ENCODE measurements at regions not wholly inside any gene's neighbourhood (a gene's known extent, or its start where the extent isn't known, plus 50 kb on each side); places are given as distances from the start of the nearest gene placed in this dataset.
A peak's percentile ranks its signal among the peaks of the same experiment; 100 is the strongest.

- Histone ChIP-seq H3K9me3 (no peaks in the 10 kb centered on the region), H3K36me3 (ENCODE audit: insufficient read depth in 1 of 2, low read depth in 1 of 2) (no peaks in the 10 kb centered on the region), H3K27me3 (ENCODE audit: insufficient read depth in 3 of 3, low read length in 2 of 3) (no peaks in the 10 kb centered on the region), H3K27ac (no peak overlapping the region), H3K4me3 (no peak overlapping the region), H3K4me1 (no peaks in the 10 kb centered on the region)
- DNase-seq (no peak), ATAC-seq (no peak)
- WGBS, 3 donors: 40 to 62% (median 44%) methylated on average over 3 of the region's 3 CpGs
- TF ChIP-seq CTCF (IDR thresholded peaks at IDR 0.05): no peak
- intact Hi-C loops (cut with DNase I): no loop called here
Observed at GRCh38 chr11:21927628-21928027, 265.3 kb upstream of the ANO5 start.

- H3K4me1 ChIP-seq: no peaks in the 10 kb centered on the region
- intact Hi-C loops (cut with DNase I): no loop called here
- H3K27ac ChIP-seq: no peak overlapping the region
- no peaks in the 10 kb centered on the region for H3K27me3 ChIP-seq (ENCODE audit: insufficient read depth in 3 of 3, low read length in 2 of 3)
- 77 to 87% (median 83%) methylated on average over 2 of the region's 2 CpGs for WGBS, 3 donors
- no peaks in the 10 kb centered on the region for H3K9me3 ChIP-seq
- ATAC-seq (no peak), DNase-seq (no peak)
- H3K4me3 ChIP-seq: no peak overlapping the region
- H3K36me3 ChIP-seq (ENCODE audit: insufficient read depth in 1 of 2, low read depth in 1 of 2): no peaks in the 10 kb centered on the region
- no peak for TF ChIP-seq CTCF (IDR thresholded peaks at IDR 0.05)
Observed at GRCh38 chr11:21928847-21929246, 264.0 kb upstream of the ANO5 start.

GRCh38 chr11:21930408-21930807, 262.5 kb upstream of the ANO5 start:
- Histone ChIP-seq H3K4me3 (no peak overlapping the region), H3K36me3 (ENCODE audit: insufficient read depth in 1 of 2, low read depth in 1 of 2) (no peaks in the 10 kb centered on the region), H3K27me3 (ENCODE audit: insufficient read depth in 3 of 3, low read length in 2 of 3) (no peaks in the 10 kb centered on the region), H3K4me1 (no peaks in the 10 kb centered on the region), H3K27ac (no peak overlapping the region), H3K9me3 (no peaks in the 10 kb centered on the region)
- ATAC-seq: no peak
- intact Hi-C loops (cut with DNase I): loop anchor here in 1 of 2 donors (5.0 kb wide), 1 partner anchor 202 kb away; no protein-coding TSS in a partner anchor
- no peak for TF ChIP-seq CTCF (IDR thresholded peaks at IDR 0.05)
- no peak for DNase-seq
- 84 to 95% (median 94%) methylated on average over 2 of the region's 2 CpGs for WGBS, 3 donors

GRCh38 chr11:21931436-21932101, 261.3 kb upstream of the ANO5 start:
- 82 to 87% (median 85%) methylated on average over 11 of the region's 11 CpGs for WGBS, 3 donors
- no peak overlapping the region for H3K4me3 ChIP-seq
- H3K9me3 ChIP-seq: no peaks in the 10 kb centered on the region
- no peak for DNase-seq
- H3K27ac ChIP-seq: no peak overlapping the region
- no peaks in the 10 kb centered on the region for H3K4me1 ChIP-seq
- no peak for TF ChIP-seq CTCF (IDR thresholded peaks at IDR 0.05)
- H3K27me3 ChIP-seq (ENCODE audit: insufficient read depth in 3 of 3, low read length in 2 of 3): no peaks in the 10 kb centered on the region
- H3K36me3 ChIP-seq (ENCODE audit: insufficient read depth in 1 of 2, low read depth in 1 of 2): no peaks in the 10 kb centered on the region
- no peak for ATAC-seq
- intact Hi-C loops (cut with DNase I): loop anchor here in 1 of 2 donors (5.0 kb wide), 1 partner anchor 201 kb away; no protein-coding TSS in a partner anchor

- TF ChIP-seq CTCF (IDR thresholded peaks at IDR 0.05): peak; percentile 53
- no peaks in the 10 kb centered on the region for H3K36me3 ChIP-seq (ENCODE audit: insufficient read depth in 1 of 2, low read depth in 1 of 2)
- H3K9me3 ChIP-seq: no peaks in the 10 kb centered on the region
- H3K27me3 ChIP-seq (ENCODE audit: insufficient read depth in 3 of 3, low read length in 2 of 3): no peaks in the 10 kb centered on the region
- WGBS, 3 donors: 26 to 32% (median 30%) methylated on average over 1 of the region's 1 CpG
- DNase-seq: no peak
- no peaks in the 10 kb centered on the region for H3K4me1 ChIP-seq
- intact Hi-C loops (cut with DNase I): loop anchor here in 1 of 2 donors (5.0 kb wide), 1 partner anchor 199 kb away; no protein-coding TSS in a partner anchor
- no peak overlapping the region for H3K4me3 ChIP-seq
- H3K27ac ChIP-seq: no peak overlapping the region
- no peak for ATAC-seq
Observed at GRCh38 chr11:21933095-21933494, 259.8 kb upstream of the ANO5 start.

All from psoas muscle (tissue), 7 donors.